Fibroblast of pulmonary artery (primary cell): ENCODE measurements at regions not wholly inside any gene's neighbourhood (a gene's known extent, or its start where the extent isn't known, plus 50 kb on each side); places are given as distances from the start of the nearest gene placed in this dataset.

Source experiments
- DNase-seq: peaks from one replicate; pipeline ENCODE4 v3.0.0-alpha.2; 2010; ENCODE audit warnings: low read depth
- H3K4me3 ChIP-seq: replicated peaks from 2 replicates; pipeline ENCODE4 v1.5.1; 2011; ENCODE audit warnings: low read depth, mild to moderate bottlenecking, control low read depth, low read length, moderate library complexity
- TF ChIP-seq, protein P1 (sequence below): IDR thresholded peaks from 2 replicates; pipeline ENCODE4 v1.5.1; 2011; ENCODE audit warnings: mild to moderate bottlenecking, control low read depth, low read length, inconsistent platforms; ENCODE audit errors: missing control alignments

DNA sequence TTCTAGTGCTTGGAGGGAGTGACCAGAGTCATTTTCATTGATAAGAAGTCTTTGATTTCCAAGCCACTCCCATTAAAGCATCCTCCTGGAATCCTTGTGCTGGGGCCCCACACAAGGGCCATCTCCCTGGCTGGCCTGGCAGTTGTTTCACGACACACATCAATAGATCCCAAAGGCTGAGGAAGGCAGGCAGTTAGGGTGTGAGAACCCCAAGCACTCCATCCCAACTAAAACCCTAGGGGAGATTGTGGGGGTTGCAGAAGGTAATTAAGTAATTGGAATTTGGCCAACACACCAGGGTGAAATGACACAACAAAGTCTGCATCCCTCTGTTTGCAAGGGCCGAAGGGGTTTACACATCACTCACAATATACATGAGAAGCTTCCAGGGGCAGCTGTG lies 578.1 kb upstream of the SYT4 start:
- TF ChIP-seq, protein P1, sequence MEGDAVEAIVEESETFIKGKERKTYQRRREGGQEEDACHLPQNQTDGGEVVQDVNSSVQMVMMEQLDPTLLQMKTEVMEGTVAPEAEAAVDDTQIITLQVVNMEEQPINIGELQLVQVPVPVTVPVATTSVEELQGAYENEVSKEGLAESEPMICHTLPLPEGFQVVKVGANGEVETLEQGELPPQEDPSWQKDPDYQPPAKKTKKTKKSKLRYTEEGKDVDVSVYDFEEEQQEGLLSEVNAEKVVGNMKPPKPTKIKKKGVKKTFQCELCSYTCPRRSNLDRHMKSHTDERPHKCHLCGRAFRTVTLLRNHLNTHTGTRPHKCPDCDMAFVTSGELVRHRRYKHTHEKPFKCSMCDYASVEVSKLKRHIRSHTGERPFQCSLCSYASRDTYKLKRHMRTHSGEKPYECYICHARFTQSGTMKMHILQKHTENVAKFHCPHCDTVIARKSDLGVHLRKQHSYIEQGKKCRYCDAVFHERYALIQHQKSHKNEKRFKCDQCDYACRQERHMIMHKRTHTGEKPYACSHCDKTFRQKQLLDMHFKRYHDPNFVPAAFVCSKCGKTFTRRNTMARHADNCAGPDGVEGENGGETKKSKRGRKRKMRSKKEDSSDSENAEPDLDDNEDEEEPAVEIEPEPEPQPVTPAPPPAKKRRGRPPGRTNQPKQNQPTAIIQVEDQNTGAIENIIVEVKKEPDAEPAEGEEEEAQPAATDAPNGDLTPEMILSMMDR, result no peak
- DNase-seq, result no peak
- H3K4me3 ChIP-seq, result no peak overlapping the region

DNA sequence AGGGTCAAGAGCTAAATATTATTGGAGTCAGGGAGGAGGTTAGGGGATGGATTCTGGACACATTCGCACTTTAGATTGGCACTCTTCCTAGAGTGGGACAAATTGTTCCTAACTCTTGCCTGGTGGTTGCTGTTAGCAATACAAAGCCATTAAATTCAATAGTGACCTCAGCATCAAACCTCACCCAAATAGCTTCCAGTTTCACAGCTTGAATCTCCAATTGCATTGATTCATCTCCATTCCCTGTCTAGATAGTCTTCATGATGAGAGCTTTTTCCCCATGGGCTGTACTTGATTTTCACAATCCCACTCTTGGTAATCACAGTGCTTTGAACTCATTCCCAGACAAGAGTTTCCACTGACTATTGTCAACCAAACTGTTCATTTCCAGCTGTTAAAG lies 585.9 kb upstream of the SYT4 start:
- H3K4me3 ChIP-seq, result no peak overlapping the region
- TF ChIP-seq, protein P1, result no peak
- DNase-seq, result no peak

DNA sequence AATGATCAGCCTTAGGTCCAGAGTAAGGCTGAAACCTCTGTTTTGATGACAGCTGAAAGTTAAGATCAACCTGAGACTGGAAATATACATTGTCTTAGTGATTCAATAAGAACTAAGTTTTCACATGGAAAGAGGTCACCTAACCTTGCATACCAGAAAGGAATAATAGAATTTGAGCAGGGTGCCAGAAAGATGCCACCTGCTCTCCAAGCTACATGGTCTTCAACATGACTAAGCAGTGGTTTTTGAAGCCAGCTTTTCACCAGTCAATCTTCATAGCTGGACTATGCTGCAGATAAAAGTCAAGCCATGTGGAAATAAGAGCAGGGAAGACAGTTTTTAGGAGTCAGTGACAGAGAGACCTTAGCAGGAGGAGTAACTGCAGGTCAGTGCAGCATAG lies 589.4 kb upstream of the SYT4 start:
- no peak overlapping the region for H3K4me3 ChIP-seq
- TF ChIP-seq, protein P1, result no peak
- no peak for DNase-seq

DNA sequence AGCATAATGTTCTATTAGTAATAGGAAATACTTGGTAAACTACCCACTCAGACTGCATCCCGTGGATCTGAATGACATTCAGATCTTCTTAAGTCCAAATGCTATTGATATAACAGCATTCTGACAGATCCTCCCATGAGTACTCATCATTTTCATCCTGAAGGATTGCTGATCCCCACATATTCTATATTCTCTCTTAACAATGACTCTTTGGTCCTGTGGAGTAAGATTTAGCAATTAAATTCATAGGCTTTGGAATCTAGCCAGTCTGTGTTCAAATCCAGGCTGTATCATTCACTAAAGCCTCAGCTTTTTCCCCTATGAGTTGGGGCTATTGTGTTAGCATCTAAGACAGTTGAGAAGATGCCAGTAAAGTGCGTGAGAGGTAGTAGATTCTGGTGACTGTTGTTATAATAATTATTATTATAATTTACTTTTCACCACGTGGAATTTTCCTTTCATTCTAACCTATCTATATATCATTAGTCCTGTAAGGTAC lies 591.3 kb upstream of the SYT4 start:
- H3K4me3 ChIP-seq, result no peak overlapping the region
- TF ChIP-seq, protein P1, result no peak
- DNase-seq, result no peak

DNA sequence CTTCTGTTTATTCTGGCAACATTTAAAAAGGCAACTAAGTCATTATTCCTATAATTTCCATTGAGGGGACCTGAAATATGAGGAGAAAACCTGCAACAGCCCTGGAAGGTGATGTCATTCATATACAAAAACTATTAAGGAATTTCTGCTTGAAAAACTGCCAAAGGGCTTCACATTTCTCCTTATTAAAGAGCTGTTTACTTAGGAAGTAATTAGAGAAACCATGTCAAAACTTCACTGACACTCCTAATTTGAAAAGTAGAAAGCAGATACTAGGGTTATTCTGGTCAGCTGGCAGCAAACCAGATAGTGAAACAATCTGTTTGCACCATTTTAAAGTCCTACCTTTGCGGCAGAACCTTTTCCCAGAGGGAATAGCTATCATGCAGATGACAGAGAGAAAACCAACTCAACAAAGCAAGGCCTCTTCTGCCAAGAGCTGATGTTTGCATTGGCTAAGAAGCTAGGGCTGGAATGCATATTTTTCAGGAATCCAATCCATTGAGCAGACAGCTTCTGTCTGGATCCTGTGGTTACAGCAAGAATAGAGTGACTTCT lies 592.2 kb upstream of the SYT4 start:
- TF ChIP-seq, protein P1, result no peak
- peak; percentile 56 for DNase-seq
- H3K4me3 ChIP-seq, result no peak overlapping the region

DNA sequence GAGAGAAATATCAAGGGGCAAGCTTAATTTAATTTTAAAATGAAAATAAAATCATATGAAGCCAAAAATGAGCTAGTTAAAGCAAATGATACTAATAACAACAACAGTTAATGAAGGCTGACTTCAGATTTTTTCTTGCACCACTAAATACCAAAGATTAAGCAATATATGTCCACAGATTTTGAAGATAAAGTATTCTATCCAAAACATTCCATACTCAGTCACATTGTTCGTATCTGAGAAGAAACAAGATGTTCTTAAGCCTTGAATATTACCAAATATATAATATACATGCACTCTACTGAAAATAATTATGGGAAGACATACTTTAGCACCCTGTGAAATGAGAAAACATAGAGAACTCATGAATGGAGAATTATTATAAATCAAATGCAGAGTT lies 593.3 kb upstream of the SYT4 start:
- H3K4me3 ChIP-seq, result no peak overlapping the region
- TF ChIP-seq, protein P1, result no peak
- peak; percentile 14 for DNase-seq

DNA sequence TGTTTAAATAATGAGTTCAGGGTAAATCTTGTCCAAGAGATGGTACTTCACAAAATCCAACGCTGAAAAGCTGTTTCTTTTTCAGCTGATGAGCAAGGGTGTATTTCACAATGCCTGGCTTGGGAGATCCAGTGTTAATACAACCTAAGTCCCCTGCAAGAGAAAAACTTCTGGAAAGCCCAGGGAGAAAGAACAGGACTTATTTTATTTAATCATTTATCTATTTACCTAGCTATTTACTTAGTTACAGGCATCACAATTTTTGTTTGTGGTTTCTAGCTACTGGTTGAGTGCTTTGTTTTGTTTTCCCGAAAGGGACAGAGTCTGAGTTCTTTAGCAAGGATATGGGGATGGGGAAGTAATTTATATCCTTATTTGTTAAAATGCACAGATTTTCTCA lies 598.2 kb upstream of the SYT4 start:
- TF ChIP-seq, protein P1, result no peak
- peak; percentile 10 for DNase-seq

More for the DNA sequence above, 598.2 kb upstream of the SYT4 start:
- H3K4me3 ChIP-seq, result no peak overlapping the region
